ENCODE measurements at regions not wholly inside any gene's neighbourhood (a gene's known extent, or its start where the extent isn't known, plus 50 kb on each side); places are given as distances from the start of the nearest gene placed in this dataset.
A peak's percentile ranks its signal among the peaks of the same experiment; 100 is the strongest.

GRCh38 chr5:35477321-35477720, 140.3 kb upstream of the SPEF2 start:
- no peak for DNase-seq

- no peak for DNase-seq
Observed at GRCh38 chr5:35476797-35477196, 140.9 kb upstream of the SPEF2 start.

DNA sequence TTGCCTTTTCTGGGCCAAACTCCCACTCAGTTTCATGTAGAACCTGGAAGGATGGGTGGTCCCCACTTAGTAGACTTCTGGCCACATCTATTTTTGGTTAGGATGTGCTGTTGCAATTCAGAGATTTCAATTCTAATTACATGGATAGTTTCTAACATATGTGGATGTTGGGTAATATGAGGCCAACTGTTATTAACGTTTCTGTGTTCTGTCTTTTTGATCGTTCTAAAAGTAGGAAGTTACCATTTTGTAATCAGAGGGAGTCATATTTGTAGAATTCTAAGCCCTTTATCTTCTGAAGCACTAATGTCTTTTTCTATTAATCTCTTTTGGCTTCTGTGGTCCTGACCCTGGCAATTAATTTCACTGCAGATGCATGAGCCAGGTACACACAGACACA, 141.6 kb upstream of the SPEF2 start:
- no peak for DNase-seq

DNA sequence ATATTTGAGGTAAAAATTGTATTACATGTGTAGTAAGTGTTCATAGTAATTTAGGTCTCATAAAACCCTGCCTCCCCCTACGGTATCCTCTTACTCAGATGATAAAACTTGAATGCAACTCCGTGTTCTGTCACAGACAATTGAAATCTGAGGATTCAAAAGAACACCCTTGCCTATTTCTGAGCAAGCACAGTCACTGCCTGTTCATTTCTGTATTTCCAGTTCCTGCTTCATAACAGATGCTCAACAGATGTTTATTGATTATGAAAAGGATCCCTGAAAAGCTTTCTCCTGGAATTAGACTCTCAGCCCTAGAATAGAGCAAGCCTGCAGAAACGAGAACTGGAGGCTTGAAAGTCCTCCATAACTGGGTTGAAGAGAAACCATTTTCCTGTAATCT, 144.1 kb upstream of the SPEF2 start:
- DNase-seq = no peak

- DNase-seq = no peak
Observed at GRCh38 chr5:35470866-35471265, 146.8 kb upstream of the SPEF2 start.

- DNase-seq = no peak
Observed at GRCh38 chr5:35468811-35469210, 148.9 kb upstream of the SPEF2 start.

- DNase-seq = no peak
Observed at GRCh38 chr5:35466746-35467145, 150.9 kb upstream of the SPEF2 start.

DNA sequence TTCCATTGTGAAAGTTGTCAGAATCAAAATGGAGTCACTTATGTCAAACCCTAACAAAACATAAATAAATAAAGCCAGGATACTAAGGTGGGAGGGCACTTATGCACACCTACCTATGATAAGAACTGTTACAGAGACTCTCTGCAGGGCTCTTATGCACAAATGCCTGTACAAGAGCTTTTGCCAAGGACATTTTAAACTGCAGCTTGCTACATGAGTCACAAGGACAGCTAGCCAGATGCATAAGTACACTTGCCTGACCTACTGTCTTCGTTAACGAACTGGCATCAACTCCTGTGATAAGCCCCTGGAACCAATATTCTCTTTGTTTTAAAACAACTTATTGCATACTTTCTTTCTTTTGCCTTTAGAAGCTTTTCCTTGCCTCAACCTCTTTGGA, 152.9 kb upstream of the SPEF2 start:
- no peak for DNase-seq

- DNase-seq = no peak
Observed at GRCh38 chr5:35461530-35461929, 156.1 kb upstream of the SPEF2 start.

GRCh38 chr5:35458824-35459207, 158.8 kb upstream of the SPEF2 start:
- DNase-seq = no peak

DNA sequence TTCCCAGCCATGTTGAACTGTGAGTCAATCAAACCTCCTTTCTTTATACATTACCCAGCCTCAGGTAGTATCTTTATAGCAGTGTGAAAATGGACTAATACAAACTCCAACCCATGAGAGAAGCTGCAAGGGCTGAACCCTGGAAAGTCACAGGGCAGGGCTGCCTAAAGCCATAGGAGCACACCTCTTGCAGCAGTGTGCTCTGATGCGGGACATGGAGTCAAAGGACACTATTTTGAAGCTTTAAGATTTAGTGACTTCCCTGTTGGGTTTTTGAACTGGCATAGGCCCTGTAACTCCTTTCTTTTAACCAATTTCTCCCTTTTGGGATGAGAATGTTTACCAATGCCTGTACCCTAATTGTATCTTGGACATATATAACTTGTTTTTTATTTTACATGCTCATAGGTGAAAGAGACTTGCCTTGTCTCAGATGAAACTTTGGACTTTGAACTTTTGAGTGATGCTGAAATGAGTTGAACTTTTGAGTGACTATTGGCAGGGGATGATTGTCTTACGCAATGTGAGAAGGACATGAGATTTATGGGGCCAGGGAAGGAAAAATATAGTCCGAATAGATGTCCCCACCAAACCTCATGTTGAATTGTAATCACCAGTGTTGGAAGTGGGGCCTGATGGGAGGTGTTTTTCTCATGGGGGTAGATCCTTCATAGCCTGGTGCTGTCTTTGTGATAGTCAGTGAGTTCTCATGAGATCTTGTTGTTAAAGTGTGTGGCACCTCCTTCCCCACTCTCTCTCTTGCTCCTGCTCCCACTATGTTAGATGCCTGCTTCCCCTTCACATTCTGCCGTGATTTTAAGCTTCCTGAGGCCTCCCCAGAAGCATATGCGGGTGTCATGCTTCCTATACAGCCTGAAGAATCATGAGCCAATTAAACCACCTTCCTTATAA, 159.5 kb upstream of the SPEF2 start:
- no peak for DNase-seq

DNA sequence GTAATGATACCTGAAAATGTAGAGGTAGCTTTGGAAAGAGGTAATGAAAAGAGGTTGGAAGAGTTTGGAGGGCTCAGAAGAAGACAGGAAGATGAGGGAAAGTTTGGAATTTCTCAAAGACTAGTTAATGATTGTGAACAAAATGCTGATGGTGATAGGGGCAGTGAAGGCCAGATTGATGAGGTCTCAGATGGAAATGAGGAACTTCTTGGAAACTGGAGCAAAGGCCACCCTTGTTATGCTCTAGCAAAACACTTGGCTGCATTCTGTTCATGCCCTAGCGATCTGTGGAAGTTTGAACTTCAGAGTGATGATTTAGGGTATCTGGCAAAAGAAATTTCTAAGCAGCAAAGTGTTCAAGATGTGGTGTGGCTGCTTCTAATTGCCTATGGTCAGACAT, 161.2 kb upstream of the SPEF2 start:
- no peak for DNase-seq

DNA sequence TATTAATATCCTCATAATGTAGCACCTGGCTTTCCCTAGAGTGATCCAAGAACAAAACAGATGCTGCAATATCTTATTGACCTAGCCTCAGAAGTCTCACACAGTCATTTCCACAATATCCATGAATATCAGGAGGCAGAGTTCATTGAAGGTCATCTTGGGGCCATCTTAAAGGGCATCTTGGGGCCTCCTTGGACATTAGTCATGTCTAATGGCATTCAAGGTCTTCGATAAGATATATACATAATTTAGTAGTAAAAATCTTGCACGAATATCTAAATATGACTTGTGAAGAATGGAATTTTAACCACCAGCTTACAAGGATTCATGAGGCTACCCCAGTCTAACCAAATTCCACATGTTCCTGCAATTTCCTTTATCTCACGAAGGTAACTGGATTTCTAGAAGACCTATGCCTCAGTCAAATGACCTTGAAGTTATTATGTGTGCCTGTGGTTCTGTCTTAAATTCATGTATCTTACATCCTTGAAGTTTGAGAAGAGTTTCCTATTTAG, 163.6 kb upstream of the SPEF2 start:
- DNase-seq = no peak

DNA sequence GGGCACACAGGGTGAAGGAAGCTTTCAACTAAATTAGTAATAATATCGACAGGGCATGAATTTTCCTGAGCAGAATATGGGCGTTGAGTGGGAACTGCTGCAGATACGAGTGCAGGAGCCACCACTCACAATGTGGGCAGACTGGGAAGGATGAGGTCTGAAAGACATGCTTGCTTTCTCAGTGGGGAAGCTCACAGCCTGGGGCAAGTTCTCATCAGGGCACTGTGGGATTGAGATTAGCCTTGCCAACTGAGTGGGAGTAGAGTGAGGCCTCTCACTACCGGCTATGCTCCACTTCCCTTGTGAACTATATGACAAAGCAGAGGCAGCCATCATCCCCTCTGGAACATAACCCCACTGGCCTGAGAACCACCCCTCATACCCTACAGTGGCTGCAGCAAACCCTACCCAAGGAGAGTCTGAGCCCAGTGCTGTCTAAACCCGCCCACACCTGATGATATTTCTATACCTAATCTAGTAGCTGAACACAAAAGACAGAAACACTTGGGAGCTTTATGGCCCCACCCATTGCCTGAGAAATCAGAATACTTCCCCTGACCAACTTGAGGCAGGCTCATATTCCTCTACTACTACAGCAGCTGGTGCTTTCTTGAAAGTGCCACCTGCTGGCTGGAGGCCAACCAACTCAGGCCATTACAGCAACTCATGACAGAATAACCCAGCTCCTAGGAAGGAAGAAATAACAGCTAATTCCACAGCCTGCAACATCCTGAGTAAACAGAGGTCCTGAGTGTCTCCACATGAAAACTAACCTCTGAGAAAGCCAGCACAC, 173.7 kb upstream of the SPEF2 start:
- DNase-seq = no peak

GRCh38 chr5:35442885-35443639, 174.6 kb upstream of the SPEF2 start:
- DNase-seq = no peak

- no peak for DNase-seq
Observed at GRCh38 chr5:35440409-35440808, 177.3 kb upstream of the SPEF2 start.

DNA sequence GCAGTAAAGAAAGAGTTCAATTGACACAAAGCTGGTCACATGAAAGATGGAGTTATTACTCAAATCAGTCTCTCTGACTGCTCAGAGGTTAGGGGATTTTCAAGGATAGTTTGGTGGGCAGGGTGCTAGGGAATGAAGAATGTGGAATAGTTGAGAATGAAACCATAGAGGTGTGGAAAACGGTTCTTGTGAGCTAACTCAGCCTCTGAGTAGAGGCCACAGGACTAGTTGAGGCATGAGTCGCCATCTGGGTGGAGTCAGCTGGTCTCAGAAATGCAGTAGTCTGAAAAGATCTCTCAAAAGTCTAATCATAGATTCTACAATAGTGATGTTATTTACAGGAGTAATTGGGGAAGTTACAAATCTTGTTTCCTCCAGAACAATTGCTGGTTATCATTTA, 178.9 kb upstream of the SPEF2 start:
- DNase-seq = no peak

DNA sequence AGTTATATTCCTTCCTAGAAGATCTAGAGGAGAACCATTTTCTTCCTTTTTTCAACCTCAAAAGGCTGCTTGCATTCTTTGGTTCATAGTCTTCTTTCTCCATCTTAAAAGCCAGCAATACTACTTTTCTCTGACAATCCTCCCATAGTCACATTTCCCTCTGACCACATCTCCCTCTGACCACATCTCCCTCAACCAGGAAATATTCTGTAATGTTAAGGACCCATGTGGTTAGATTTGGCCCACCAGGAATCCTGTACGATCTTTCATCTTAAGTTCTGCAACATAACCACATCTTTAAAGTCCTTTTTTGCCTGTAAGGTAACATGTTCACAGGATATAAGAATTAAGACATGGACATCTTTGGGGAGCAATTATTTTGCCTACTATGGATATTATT, 179.4 kb upstream of the SPEF2 start:
- no peak for DNase-seq

DNA sequence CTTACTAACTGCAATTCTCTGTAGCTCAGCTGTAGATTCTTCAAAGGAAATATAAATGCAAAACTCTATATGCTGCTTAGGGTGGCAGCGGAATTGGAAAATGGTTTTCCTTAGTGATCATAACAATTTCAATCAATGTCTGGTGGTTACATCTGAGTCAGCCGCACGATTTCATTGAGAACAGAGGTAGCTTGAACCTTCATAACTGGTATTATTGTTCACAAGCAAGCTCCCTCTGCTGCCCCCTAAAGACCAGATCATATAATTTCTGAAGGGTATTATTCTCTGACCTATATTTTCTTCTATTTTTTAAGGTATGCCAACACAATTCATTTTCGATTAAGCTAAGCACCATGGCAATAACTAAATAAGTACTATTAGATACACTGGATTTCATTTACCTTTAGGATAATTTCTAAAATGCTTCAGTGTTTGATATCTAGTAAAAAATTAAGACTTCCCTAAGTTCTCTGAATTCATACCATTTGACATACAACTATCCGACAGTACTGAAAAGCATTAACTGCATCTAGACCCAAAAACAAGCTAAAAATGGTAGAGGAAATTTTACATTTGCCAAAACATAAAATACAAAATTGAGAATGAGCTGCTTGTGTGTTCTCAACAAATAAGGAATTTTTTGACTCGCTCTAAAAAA, 181.1 kb upstream of the SPEF2 start:
- peak; percentile 1 for DNase-seq

- DNase-seq = no peak
Observed at GRCh38 chr5:35430381-35431162, 187.1 kb upstream of the SPEF2 start.

DNA sequence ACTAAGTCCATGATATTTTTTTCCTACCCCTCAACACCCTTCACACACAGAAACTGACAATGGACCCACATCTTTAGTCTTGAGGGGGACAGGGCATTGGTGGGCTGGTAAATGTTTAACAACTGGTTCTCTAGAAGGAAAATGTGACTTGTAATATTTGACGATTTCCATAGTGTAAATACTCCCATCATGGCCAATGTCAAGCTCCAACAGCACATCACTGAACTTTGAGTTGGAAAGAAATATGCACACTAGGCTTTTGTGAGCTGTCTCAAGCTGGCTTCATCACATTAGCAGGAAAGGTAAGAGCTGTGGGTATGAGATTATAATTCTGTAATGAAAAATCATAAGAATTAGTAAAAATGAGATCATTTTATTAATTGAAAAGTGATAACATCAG, 189.9 kb upstream of the PRLR start:
- no peak for DNase-seq

- DNase-seq = no peak
Observed at GRCh38 chr5:35417040-35417439, 186.8 kb upstream of the PRLR start.

All from stimulated activated CD4-positive, alpha-beta T cell treated with anti-CD3 and anti-CD28 coated beads, Interleukin-15, amount 100 ng/mL, for 24 hours (primary cell).